ENCODE measurements at regions not wholly inside any gene's neighbourhood (a gene's known extent, or its start where the extent isn't known, plus 50 kb on each side); places are given as distances from the start of the nearest gene placed in this dataset.

- no peak for TF ChIP-seq CTCF (IDR thresholded peaks at IDR 0.05; ENCODE audit: insufficient read depth, low read depth, low read length, missing control alignments)
- no peak overlapping the region for H3K4me3 ChIP-seq (ENCODE audit: low read depth, low read length)
- DNase-seq (ENCODE audit: low read depth): no peak
Observed at GRCh38 chr15:47409038-47409437, 308.3 kb upstream of the SEMA6D start.

- no peak for TF ChIP-seq CTCF (IDR thresholded peaks at IDR 0.05; ENCODE audit: insufficient read depth, low read depth, low read length, missing control alignments)
- H3K4me3 ChIP-seq (ENCODE audit: low read depth, low read length): no peak overlapping the region
- no peak for DNase-seq (ENCODE audit: low read depth)
Observed at GRCh38 chr15:47409600-47409999, 307.7 kb upstream of the SEMA6D start.

GRCh38 chr15:47410247-47410646 is 307.1 kb upstream of the SEMA6D start:
- DNase-seq (ENCODE audit: low read depth): no peak
- no peak for TF ChIP-seq CTCF (IDR thresholded peaks at IDR 0.05; ENCODE audit: insufficient read depth, low read depth, low read length, missing control alignments)
- no peak overlapping the region for H3K4me3 ChIP-seq (ENCODE audit: low read depth, low read length)

- no peak overlapping the region for H3K4me3 ChIP-seq (ENCODE audit: low read depth, low read length)
- TF ChIP-seq CTCF (IDR thresholded peaks at IDR 0.05; ENCODE audit: insufficient read depth, low read depth, low read length, missing control alignments): no peak
- DNase-seq (ENCODE audit: low read depth): no peak
Observed at GRCh38 chr15:47411733-47412132, 305.6 kb upstream of the SEMA6D start.

GRCh38 chr15:47412136-47412535 is 305.2 kb upstream of the SEMA6D start:
- TF ChIP-seq CTCF (IDR thresholded peaks at IDR 0.05; ENCODE audit: insufficient read depth, low read depth, low read length, missing control alignments): no peak
- H3K4me3 ChIP-seq (ENCODE audit: low read depth, low read length): no peak overlapping the region
- no peak for DNase-seq (ENCODE audit: low read depth)

GRCh38 chr15:47412802-47413201 is 304.5 kb upstream of the SEMA6D start:
- DNase-seq (ENCODE audit: low read depth): no peak
- H3K4me3 ChIP-seq (ENCODE audit: low read depth, low read length): no peak overlapping the region

More at GRCh38 chr15:47412802-47413201, 304.5 kb upstream of the SEMA6D start:
- TF ChIP-seq CTCF (IDR thresholded peaks at IDR 0.05; ENCODE audit: insufficient read depth, low read depth, low read length, missing control alignments): no peak
